ENCODE measurements at regions not wholly inside any gene's neighbourhood (a gene's known extent, or its start where the extent isn't known, plus 50 kb on each side); places are given as distances from the start of the nearest gene placed in this dataset.
"Not testable (repeated sequence)": the region's sequence is repeated elsewhere in the genome, so short reads cannot be mapped to it uniquely, and the experiment has no call there.

- DNase-seq (ENCODE audit: low read depth): no peak
Measured at GRCh38 chr6:114934079-114934478, 591.3 kb upstream of the HS3ST5 start.

GRCh38 chr6:114928731-114929130 is 585.9 kb upstream of the HS3ST5 start:
- not testable (repeated sequence) for DNase-seq (ENCODE audit: low read depth)

- no peak for DNase-seq (ENCODE audit: low read depth)
Measured at GRCh38 chr6:114906096-114906495, 563.3 kb upstream of the HS3ST5 start.

- DNase-seq (ENCODE audit: low read depth): no peak
Measured at GRCh38 chr6:114897536-114897935, 554.7 kb upstream of the HS3ST5 start.

GRCh38 chr6:114892211-114892610 is 549.4 kb upstream of the HS3ST5 start:
- no peak for DNase-seq (ENCODE audit: low read depth)

- no peak for DNase-seq (ENCODE audit: low read depth)
Measured at GRCh38 chr6:114888241-114888640, 545.4 kb upstream of the HS3ST5 start.

- DNase-seq (ENCODE audit: low read depth): no peak
Measured at GRCh38 chr6:114886670-114887436, 544.0 kb upstream of the HS3ST5 start.

GRCh38 chr6:114879693-114880092 is 536.9 kb upstream of the HS3ST5 start:
- DNase-seq (ENCODE audit: low read depth): no peak

GRCh38 chr6:114878091-114878490 is 535.3 kb upstream of the HS3ST5 start:
- no peak for DNase-seq (ENCODE audit: low read depth)

GRCh38 chr6:114874410-114874809 is 531.6 kb upstream of the HS3ST5 start:
- no peak for DNase-seq (ENCODE audit: low read depth)

- not testable (repeated sequence) for DNase-seq (ENCODE audit: low read depth)
Measured at GRCh38 chr6:114865506-114865905, 522.7 kb upstream of the HS3ST5 start.

GRCh38 chr6:114863610-114864009 is 520.8 kb upstream of the HS3ST5 start:
- DNase-seq (ENCODE audit: low read depth): no peak

GRCh38 chr6:114862819-114863218 is 520.0 kb upstream of the HS3ST5 start:
- no peak for DNase-seq (ENCODE audit: low read depth)

GRCh38 chr6:114862064-114862463 is 519.2 kb upstream of the HS3ST5 start:
- no peak for DNase-seq (ENCODE audit: low read depth)

GRCh38 chr6:114844359-114844758 is 501.5 kb upstream of the HS3ST5 start:
- no peak for DNase-seq (ENCODE audit: low read depth)

GRCh38 chr6:114839019-114839418 is 496.2 kb upstream of the HS3ST5 start:
- DNase-seq (ENCODE audit: low read depth): no peak

GRCh38 chr6:114833211-114833610 is 490.4 kb upstream of the HS3ST5 start:
- no peak for DNase-seq (ENCODE audit: low read depth)

GRCh38 chr6:114830515-114830914 is 487.7 kb upstream of the HS3ST5 start:
- no peak for DNase-seq (ENCODE audit: low read depth)

- DNase-seq (ENCODE audit: low read depth): no peak
Measured at GRCh38 chr6:114827135-114827534, 484.3 kb upstream of the HS3ST5 start.

GRCh38 chr6:114824409-114824808 is 481.6 kb upstream of the HS3ST5 start:
- DNase-seq (ENCODE audit: low read depth): no peak

GRCh38 chr6:114816678-114817077 is 473.9 kb upstream of the HS3ST5 start:
- DNase-seq (ENCODE audit: low read depth): no peak

GRCh38 chr6:114810468-114810867 is 467.6 kb upstream of the HS3ST5 start:
- no peak for DNase-seq (ENCODE audit: low read depth)

- DNase-seq (ENCODE audit: low read depth): not testable (repeated sequence)
Measured at GRCh38 chr6:114805426-114805825, 462.6 kb upstream of the HS3ST5 start.

- DNase-seq (ENCODE audit: low read depth): no peak
Measured at GRCh38 chr6:114796576-114796975, 453.8 kb upstream of the HS3ST5 start.

Data from stimulated activated CD8-positive, alpha-beta memory T cell treated with anti-CD3 and anti-CD28 coated beads, Interleukin-12 subunit alpha, Interleukin-12 subunit beta, amount 100 ng/mL, for 1 hour (primary cell).